ENCODE measurements at regions not wholly inside any gene's neighbourhood (a gene's known extent, or its start where the extent isn't known, plus 50 kb on each side); places are given as distances from the start of the nearest gene placed in this dataset.

DNA sequence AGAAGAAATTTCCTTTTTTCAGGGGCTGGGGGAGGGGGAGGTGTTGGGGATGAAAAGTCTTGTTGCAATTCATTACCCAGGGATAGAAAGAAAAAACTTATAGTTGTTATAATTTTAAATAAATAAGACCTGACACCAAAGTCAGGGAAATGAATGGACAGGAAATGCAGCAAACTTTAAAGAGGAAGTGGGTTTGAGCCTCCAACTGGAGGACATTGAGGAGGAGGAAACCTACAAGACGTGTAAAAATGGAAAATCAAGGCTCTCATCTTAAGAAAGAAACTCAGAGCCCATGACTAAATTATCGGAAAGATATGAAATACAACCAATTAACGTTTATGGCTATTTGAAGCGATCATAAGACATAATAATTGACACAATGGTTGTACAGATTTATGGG lies 54.4 kb downstream of the NIBAN1 start:
- DNase-seq, result no peak

DNA sequence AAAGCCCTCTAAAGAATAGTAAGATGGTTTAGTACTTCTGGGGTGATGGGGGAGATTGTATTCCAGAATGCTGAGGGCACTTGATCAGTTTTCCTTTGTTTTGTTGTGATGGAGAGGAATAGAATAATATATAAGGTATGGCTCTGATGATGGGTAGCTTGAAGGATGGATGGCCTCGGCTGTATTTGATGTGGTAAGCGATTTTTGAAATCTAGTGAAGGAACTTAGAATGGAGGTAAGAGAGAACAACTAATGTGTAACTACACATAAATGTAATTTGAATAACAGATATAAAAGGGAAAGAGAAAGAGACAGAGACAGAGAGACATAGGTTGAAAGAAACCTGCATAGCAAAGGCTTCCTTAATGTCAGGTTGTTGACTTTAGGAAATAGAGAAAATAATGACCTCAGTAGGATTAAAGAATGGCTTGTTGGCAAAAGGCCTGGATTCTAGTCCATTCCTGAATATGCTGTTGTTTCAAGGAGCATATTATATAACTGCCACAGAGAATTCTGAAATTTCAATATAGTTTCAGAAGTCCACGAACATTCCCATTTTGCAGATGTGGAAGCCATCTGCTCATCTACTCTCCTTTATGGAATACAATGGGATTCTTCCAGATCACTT lies 58.7 kb downstream of the NIBAN1 start:
- no peak for DNase-seq

DNA sequence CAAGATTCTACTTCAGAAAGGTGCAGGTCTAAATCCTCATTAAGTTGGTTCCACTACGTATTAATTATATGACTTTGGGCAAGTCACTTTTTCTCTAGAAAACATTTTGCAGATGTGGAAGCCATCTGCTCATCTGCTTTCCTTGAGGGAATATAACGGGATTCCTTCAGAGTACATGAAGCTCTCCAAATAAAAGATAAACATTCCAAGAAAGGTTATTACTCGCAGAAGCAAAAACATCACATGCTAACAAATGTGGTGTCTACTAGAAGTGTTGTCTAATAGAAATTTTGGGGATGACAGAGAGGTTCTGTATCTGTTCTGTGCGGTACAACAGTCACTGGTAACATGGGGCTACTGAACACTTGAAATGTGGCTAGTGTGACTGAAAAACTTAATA lies 60.2 kb downstream of the NIBAN1 start:
- DNase-seq, result no peak

DNA sequence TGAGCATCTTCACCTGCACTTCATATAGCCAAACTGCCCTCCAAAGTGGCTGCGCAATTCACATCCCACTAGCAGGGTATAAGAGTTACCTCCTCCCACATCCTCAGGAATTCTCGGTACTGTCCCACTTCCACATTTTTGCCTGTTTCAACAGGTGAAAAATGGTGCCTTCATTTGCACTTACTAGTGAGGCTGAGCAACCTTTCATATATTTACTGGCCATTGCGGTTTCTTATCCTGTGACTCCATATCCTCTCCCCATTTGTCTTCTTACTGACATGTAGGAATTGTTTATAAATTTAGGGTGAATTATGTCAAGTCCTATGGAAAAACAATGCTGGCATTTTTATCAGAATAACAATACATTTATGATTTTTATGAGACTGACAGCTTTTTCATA lies 61.9 kb downstream of the NIBAN1 start:
- DNase-seq, result no peak

DNA sequence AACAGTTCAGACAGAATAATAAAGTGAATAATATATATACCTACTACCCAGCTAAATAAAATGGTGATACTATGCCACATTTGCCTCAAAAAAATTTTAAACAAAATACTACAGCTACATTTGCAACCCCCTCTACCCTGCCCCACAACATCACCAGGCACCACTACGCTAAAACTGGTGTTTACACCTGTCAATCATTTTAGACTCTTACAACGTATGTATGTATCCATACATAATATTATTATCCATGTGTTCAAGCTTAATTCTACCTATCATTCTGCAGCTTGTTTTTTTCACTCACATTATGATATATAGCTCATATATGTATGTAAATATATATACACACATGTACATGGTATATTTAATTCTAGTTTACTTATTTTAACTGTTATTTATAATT lies 62.5 kb downstream of the NIBAN1 start:
- DNase-seq, result no peak

DNA sequence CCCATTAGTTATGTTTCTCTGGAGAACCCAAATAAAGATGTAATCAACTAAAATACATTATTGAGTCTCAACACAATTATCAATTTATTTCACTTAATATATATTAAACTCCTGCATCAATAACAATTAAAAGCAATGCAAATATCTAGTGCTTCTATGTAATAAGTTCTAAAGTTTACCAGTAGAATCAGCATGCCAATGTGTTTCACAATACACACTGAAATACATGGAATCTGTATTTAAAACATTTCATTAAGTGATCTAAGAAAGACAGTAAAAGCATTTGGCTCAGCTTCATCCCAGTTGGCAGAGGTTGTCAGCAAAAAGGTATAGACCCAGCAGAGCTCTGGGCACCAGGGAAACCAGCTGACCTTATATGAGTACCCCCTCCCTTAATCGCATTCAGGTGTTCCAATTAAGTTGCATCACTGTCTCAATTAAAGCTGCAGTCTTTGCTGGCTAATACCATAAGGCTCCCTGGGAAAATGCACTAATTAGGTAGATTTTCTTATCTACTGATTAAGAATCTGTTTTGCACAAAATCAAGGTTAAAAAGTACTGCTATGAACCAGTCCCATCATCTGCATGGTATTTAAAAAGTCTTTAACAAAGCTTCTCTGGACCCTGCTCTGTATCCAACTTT lies 63.1 kb downstream of the NIBAN1 start:
- no peak for DNase-seq

DNA sequence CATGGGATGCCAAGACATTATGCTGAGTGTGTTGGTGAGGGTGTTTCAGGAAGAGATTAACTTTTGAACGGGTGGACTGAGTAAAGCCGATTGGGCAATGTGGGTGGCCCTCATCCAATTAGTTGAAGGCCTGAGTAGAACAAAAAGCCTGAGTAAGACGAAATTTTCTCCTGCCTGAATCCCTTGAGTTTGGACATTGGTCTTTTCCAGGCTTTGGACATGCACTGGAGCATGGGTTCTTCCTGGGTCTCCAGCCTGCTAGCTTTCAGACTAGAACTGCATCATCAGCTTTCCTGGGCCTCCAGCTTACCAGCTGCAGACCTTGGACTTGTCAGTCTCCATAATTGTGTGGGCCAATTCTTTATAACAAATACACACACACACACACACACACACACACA lies 63.6 kb downstream of the NIBAN1 start:
- no peak for DNase-seq

DNA sequence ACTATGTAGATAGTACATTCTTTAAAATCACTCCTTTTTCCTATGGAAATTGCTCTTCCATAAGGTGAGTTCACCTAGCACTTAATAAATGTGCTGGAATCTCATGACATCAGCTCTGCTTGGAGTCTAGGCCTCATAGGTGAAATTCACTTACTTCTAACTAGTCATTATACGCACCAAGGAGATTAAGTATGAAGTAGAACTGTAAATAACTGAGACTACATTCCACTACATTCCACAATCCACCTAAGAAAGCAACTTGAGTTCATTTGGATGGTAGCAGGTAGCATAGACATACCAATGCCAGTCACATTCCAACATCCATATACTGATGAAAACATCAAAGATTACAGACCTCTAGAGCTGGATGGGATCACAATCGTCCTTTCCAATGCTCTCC lies 64.3 kb downstream of the NIBAN1 start:
- no peak for DNase-seq

DNA sequence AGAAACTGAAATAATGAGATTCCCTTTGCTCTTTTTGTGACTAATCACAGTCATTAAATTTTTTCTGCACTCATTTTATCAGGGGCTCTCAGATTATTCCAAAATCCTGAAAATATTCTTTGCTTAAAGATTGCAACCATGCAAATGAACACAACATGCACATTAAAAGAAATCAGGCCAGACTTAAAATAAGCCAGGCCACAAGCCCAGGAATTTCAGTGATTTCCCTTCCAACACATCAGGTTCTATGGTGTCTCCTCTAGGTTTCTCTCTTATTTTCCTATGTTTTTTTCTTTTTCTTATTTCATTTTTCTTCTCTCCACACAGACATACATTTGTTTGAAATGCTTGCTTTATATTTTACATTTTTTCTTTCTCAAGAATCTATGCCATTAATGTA lies 65.3 kb downstream of the NIBAN1 start:
- no peak for DNase-seq

DNA sequence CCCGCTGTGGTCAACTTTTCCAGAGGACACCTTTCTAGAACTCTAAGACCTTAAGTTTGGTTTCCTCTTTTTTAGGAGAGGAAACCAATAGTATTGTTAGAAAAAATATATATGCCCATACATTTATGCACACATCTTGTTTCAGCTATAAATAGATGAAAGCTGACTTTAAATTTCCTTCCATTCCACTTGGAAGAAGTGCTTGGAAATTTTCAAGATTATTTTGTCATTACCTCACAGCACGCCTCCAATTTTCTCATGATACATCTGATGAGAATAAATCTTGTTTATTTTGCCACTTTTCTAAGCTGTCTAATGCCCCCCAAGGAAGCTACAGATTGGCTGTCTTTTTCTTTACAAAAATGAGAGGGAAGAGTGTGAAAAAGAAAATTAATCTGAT lies 65.8 kb downstream of the NIBAN1 start:
- DNase-seq, result no peak

DNA sequence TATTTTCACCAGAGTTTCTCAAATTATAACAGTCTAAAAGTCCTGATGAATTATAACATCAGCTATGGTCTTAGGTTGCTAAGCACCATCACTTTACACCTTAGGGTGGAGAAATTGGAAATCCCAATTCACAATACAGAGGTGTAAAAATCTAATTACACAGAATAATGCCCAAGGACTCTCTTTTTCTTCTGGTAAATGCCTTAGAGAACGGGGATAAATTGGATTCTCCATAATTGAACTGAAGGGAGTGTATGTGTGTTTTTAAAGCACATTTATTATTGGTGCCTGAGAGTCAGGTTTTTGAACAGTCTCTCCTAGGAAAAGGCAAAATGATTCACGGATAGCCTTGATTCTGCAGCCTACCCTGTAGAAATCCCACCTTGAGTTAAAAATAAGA lies 66.8 kb downstream of the NIBAN1 start:
- DNase-seq, result no peak

DNA sequence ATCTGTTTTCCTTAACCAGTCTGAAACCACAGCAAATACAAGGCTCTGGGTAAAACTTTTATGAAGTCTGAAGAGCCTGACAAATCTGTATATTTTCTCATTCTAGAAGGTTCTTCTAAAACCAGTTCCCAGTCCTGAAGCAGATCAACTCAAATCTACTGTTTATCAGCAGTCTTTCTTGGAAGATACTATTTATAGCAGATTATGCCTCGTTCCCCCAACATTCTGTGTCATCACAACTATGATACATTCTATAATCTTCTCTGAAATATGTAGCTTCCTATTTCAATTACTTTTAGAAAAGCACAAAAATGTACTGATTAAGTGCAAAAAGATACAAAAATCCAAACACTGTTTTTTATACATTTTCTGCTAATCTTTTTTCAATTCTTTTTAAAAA lies 67.5 kb downstream of the NIBAN1 start:
- no peak for DNase-seq

DNA sequence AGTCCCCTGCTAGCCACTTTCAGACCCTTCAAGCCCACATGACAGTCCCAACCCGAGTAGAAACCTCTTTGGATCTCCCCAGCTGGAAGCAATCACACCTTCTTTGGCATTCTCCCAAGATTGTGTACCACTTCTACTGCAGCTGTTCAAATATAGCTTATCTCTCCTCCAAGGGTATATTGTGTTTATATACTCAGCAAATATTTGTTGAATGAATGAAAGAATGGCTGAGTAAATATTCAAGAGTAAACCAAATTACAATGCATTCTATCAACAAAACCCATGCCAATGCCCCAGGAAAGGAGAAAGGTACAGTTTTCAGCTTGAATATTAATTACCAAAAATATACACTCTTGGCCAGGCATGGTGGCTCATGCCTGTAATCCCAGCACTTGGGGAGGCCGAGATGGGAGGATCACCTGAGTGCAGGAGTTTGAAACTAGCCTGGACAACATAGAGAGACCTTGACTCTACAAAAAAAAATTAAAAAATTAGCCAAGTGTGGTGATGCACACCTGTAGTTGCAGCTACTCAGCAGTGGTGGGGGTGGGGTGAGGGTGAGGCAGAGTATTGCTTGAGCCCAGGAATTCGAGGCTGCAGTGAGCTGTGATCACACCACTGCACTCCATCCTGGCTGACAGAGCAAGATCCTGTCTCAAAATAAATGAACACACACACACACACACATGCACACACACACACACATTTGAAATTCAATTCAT lies 68.5 kb downstream of the NIBAN1 start:
- no peak for DNase-seq

DNA sequence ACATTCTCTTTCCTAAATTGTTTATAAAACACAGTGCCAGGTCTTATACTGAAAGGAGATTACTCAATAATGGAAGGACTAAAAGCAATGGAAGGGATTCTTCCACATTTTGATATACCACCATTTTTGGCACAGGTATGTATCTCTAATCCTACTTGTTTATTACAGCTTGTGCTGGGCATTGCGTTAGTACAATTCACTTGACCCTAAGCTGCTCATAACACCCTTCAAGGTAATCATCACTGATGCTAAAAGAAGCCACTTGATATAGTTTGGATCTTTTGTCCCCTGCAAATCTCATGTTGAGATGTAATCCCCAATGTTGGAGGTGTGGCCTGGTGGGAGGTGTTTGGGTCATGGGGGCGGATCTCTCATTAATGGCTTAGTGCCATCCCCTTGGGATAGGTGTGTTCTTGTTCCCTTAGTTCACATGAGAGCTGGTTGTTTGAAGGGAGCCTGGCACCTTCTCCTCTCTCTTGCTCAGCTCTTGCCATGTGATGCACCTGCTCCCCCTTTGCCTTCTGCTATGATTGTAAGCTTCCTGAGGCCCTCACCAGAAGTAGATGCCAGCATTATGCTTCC lies 71.1 kb downstream of the NIBAN1 start:
- DNase-seq, result no peak

DNA sequence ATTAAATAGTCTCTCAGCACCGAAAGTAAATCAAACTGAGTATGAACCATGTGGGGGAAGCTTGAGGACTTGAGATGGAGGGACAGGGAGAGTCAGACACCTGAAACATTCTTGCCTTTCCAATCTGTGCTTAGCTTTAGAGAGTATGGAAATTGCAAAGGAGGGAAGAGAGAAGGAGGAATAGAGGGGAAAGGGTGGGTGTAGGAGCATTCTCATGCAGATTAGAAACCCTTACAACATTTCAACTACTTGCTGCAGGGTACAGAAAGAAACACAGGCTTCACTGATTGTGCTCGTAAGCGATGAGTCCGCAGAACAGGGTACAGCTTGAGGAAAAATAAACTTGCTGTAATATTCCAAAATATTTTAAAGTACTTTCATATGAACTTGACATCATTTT lies 73.8 kb downstream of the NIBAN1 start:
- DNase-seq, result no peak

DNA sequence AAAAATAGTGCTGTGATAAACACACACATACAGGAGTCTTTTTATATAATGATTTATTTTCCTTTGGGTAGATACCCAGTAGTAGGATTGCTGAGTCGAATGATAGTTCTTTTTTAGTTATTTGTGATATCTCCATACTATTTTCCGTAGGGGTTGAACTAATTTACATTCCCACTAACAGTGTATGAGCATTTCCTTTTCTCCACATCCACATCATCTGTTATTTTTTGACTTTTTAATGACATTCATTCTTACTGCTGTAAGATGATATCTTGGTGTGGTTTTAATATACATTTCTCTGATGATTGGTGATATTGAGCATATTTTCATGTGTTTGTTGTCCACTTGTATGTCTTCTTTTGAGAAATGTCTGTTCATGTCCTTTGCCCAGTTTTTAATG lies 78.3 kb downstream of the NIBAN1 start:
- DNase-seq, result no peak

DNA sequence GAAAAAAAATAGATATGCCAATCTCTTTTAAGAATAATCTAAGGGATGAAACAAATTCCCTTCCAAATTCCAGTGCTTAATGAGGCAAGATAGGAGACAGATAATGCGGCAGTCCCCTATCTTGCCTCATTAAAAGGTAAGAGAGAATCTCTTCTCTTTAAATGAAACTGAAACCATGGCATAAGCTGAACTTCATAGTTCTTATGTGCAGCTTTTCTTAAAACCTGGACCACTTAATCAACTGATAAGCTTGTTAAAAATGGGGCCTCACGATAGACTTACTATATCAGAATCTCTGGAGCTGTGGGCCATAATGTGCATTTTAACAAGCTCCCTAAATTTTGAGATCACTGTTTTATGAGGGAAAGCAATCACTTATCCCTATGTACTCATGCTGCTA lies 79.2 kb downstream of the NIBAN1 start:
- DNase-seq, result peak in 1 of 2 donors; percentile 43

DNA sequence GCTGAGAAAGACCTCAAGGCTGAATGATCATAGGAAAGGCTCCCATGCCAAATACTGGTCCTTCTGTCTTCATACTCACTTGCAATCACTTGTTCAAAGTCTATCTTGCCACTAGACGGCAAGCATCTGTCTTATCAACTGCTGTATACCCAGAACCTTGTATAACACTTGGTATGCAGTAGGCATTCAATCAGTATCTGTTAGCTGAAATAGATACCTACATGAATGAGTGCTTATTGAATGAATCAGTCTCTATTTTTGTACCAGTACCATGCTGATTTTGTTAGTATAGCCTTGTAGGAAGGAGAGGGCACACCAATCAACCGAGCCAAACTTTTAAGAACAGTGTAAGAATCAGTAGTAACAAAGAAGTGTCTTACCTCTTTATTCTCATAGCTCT lies 80.6 kb downstream of the NIBAN1 start:
- no peak for DNase-seq

DNA sequence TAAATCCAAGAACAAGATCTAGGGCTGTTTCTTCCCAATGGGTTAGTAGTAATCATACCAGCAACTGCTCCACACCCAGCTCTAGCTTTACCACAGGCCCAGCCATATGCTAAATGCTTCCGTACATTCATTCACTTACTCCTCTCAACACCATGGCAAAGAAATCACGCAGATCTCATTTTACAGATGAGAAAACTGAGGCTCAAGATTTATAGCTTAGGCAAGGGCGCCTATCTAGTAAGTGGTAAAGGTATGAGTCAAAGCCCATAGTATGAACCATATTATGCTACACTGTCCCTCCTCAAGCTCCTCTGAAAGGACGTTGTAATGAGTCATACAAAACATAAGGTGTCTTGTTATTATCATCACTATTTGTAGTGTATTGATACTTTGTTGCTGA lies 82.2 kb downstream of the NIBAN1 start:
- peak in 1 of 2 donors; percentile 43 for DNase-seq

DNA sequence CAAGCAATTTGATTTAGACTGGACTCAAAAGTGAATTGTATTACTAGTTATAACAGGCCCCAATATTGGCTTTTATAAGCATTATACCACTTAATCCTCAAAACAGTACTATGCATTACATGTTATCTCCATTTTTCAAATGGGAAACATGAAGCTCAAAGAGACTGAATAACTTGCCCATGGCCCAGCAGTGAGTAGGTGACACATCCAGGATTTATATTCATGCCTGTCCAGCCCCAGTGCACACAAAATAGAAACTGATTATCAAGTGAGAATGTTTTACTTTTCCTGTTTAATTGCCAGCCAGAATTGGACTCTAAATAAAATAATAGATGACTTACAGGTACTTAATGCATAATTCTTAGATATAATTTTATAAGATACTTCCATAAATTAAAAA lies 82.9 kb downstream of the NIBAN1 start:
- no peak for DNase-seq

DNA sequence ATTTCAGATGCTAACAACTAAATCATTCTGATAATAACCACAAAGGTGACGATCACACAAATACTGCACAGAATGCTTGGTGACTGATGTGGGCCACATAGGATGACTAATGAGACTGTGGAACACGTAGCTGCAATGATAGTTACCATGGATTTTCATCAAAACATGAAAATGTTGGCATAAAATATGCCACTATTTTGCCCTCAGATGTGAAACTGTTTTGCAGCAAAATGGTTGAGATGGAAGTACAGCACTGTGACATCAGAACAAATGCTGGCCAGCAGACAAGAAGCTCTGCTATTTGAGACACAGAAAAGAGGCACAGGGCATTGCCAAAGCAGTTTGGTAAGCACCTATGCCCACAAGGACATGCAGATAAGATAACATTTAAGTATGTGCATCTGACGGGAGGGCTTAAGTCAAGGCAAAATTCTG lies 83.8 kb downstream of the NIBAN1 start:
- peak; percentile 51 to 82 for DNase-seq

DNA sequence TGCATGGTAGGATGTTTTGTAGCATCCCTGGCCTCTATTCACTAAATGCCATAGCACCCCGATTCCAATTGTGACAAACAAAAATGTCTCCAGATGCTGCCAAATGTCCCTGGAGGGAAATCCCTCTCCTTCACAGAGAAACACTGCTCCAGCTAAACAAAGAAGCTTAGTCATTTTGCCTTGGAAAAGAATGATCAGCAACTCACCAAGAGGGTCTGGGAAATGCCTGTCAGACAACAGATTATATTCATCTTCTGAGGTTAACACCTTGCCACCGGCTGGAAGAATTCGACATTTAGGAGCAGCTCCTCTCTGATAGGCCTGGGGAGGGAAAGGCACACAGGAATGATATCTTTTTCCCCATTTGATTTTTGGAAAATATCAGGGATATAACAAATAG lies 84.4 kb downstream of the NIBAN1 start:
- no peak for DNase-seq

DNA sequence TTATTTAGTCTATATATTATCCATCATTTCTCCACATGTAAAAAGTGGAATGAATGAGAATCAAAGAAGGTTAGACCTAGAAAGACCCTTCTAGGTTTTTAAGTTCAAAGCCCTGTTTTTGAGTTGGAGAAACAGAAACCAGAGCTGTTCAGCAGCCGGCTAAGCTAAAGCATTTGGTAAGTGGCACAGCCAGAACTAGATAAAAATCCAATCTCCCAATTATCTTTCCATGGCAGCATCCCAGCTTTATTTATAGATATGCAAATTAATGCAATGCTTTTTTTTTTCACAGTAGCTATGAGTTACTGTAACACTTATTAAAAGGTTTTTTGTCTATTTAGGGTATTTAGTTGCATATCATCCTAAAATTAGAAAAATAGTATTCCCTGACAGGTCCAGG lies 85.1 kb downstream of the NIBAN1 start:
- DNase-seq, result no peak

DNA sequence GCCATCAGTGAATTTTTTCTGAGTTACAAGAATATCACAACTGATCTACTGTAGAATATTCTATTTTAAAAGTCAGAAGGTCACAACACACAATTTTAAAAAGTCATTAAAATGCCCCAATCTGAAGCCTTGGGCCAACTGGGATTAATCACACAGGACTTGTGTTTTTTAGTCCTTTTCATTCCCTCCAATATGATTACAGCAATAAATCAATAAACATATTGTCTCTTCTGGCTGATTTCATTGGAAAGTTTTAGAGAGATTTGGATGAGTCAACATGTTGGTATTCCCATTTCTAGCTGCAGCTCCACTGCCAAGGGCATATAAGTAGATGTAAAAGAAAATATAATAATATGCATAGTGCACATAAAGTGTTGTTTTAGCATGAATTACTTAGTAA lies 85.8 kb downstream of the NIBAN1 start:
- no peak for DNase-seq

All from CD4-positive, alpha-beta T cell treated with Interferon alpha-2 for 1 hour (primary cell).